Testis (tissue), 2 donors: ENCODE measurements at regions not wholly inside any gene's neighbourhood (a gene's known extent, or its start where the extent isn't known, plus 50 kb on each side); places are given as distances from the start of the nearest gene placed in this dataset.

ENCODE experiments used
- DNase-seq: peaks from one replicate; pipeline ENCODE4 v3.0.0-alpha.2; 2019
- H3K27ac ChIP-seq, 2 donors: fragments of 200-600 bp; sonication (generic); one replicate each; pipeline ENCODE4 v1.5.1; 2019
- H3K27me3 ChIP-seq: fragments of 200-600 bp; sonication (generic); one replicate; pipeline ENCODE4 v1.5.1; 2019
- H3K36me3 ChIP-seq: fragments of 200-600 bp; sonication (generic); one replicate; pipeline ENCODE4 v1.5.1; 2017; ENCODE audit warnings: low read depth; ENCODE audit errors: missing control alignments
- H3K4me1 ChIP-seq: fragments of 200-600 bp; sonication (generic); one replicate; pipeline ENCODE4 v1.5.1; 2019
- H3K4me3 ChIP-seq, 2 donors: fragments of 200-600 bp; sonication (generic); one replicate each; pipeline ENCODE4 v1.5.1; 2017 to 2019
- H3K9me3 ChIP-seq: fragments of 200-600 bp; sonication (generic); one replicate; pipeline ENCODE4 v1.5.1; 2017
- CTCF ChIP-seq, 3 experiments: fragments of 450-650 bp in 2 of 3; fragments of 200-600 bp in 1 of 3; sonication (generic) in 1 of 3; IDR thresholded peaks; one replicate each; pipeline ENCODE4 v1.5.1; 2016 to 2019; ENCODE audit warnings: antibody characterized with exemption in 3 of 3, mild to moderate bottlenecking in 2 of 3, moderate library complexity in 1 of 3
- POLR2A ChIP-seq: fragments of 450-650 bp; IDR thresholded peaks from one replicate; pipeline ENCODE4 v1.6.1; 2017; ENCODE audit warnings: antibody characterized with exemption, mild to moderate bottlenecking, moderate library complexity
- WGBS, 2 donors: methylation state at CpG; one replicate each; pipeline ENCODE4 v1.1.5; 2018; 5-methylcytosine and 5-hydroxymethylcytosine counted together
- intact Hi-C: fragments of 100-400 bp; cut with DNase I; formaldehyde crosslinking; loops from one replicate; pipeline ENCODE4 v1.15.1; 2023; ENCODE audit warnings: low total_unique reads

- intact Hi-C loops = no loop called here
- no peaks in the 10 kb centered on the region for H3K36me3 ChIP-seq
- no peak overlapping the region for H3K4me3 ChIP-seq
- TF ChIP-seq POLR2A (no peak), CTCF (IDR thresholded peaks at IDR 0.05) (no peak)
- H3K4me1 ChIP-seq = no peaks in the 10 kb centered on the region
- WGBS, 2 donors = 33 to 78% methylated on average over 1 of the region's 1 CpG
- H3K27me3 ChIP-seq = no peaks in the 10 kb centered on the region
- no peak overlapping the region for H3K27ac ChIP-seq
- H3K9me3 ChIP-seq = no peaks in the 10 kb centered on the region
- no peak for DNase-seq
Measured at GRCh38 chr9:20082831-20083230, 294.0 kb upstream of the SLC24A2 start.

GRCh38 chr9:20082406-20082805, 293.6 kb upstream of the SLC24A2 start:
- Histone ChIP-seq H3K27me3 (no peaks in the 10 kb centered on the region), H3K4me3 (no peak overlapping the region), H3K27ac (no peak overlapping the region), H3K9me3 (no peaks in the 10 kb centered on the region), H3K36me3 (no peaks in the 10 kb centered on the region), H3K4me1 (no peaks in the 10 kb centered on the region)
- intact Hi-C loops = no loop called here
- no peak for DNase-seq
- WGBS, 2 donors = 82 to 96% methylated on average over 3 of the region's 3 CpGs
- no peak for TF ChIP-seq POLR2A
- no peak for TF ChIP-seq CTCF (IDR thresholded peaks at IDR 0.05)

DNA sequence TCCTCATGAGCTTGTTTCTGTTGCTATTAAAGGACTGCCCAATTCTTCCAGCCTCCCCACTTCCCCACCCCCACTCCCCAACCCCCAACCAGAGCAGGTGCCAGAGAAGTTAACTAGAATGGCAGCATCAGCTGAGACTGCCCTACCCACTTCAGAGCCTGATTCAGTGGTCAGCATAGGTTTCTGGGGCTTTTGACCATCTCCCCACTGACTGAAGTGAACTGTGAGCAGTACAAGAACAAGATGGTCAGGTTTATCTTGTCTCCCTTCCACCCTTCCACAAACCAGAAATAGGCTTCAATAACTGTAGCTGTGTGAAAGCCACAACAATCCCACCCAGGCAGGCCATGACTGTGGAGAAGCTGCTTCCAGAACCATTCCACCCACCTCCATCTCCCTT, 289.4 kb upstream of the SLC24A2 start:
- intact Hi-C loops = no loop called here

DNA sequence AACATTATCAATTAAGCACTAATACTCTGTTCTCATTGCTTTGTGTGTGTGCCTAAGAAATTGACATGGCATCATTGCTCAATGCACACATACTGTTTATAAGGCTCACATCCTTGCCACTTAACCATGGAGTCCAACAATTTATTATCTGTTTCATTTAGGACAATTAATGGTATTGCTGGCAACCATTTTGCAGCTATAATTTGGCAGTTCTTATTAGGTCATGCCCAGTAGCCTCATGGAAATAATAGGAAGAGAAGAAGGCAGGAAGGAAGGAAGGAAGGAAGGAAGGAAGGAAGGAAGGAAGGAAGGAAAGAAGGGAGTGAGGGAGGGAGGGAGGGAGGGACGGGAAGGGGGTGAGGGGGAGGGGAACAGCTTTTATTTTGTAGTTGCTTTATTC, 285.5 kb upstream of the SLC24A2 start:
- Histone ChIP-seq H3K4me1 (no peaks in the 10 kb centered on the region), H3K4me3 (no peak overlapping the region), H3K27me3 (no peaks in the 10 kb centered on the region), H3K27ac (no peak overlapping the region), H3K9me3 (no peaks in the 10 kb centered on the region), H3K36me3 (no peaks in the 10 kb centered on the region)
- TF ChIP-seq POLR2A (no peak), CTCF (IDR thresholded peaks at IDR 0.05) (no peak)
- no peak for DNase-seq
- 35 to 50% methylated on average over 1 of the region's 1 CpG for WGBS, 2 donors
- intact Hi-C loops = no loop called here

More for the DNA sequence above, 289.4 kb upstream of the SLC24A2 start:
- no peaks in the 10 kb centered on the region for H3K9me3 ChIP-seq
- H3K27ac ChIP-seq = no peak overlapping the region
- TF ChIP-seq CTCF (IDR thresholded peaks at IDR 0.05) = no peak
- no peak for TF ChIP-seq POLR2A
- no peaks in the 10 kb centered on the region for H3K4me1 ChIP-seq
- H3K4me3 ChIP-seq = no peak overlapping the region
- no peaks in the 10 kb centered on the region for H3K36me3 ChIP-seq
- no peaks in the 10 kb centered on the region for H3K27me3 ChIP-seq
- no peak for DNase-seq

DNA sequence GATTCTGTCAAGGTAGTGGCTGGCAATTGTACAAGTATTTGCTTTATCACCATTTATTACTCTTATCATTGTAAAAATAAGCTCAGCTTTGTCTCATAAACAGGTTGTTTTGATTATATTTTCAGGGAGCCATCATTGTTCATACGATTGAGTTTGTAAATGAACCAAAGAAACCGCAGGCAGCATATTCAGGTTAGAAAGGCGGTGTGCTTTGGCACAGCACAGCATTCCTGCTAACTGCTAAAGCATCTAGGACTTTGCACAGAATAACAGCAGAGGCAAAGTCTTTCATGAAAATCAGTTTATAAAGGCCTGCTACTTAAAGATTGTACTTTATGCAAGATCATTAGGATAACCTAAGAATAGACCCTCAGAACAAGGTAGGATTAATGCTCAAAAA, 281.5 kb upstream of the SLC24A2 start:
- no peak overlapping the region for H3K4me3 ChIP-seq
- 82 to 89% methylated on average over 3 of the region's 3 CpGs for WGBS, 2 donors
- intact Hi-C loops = no loop called here
- no peak for DNase-seq
- H3K9me3 ChIP-seq = no peaks in the 10 kb centered on the region
- TF ChIP-seq CTCF (IDR thresholded peaks at IDR 0.05) (no peak), POLR2A (no peak)
- no peaks in the 10 kb centered on the region for H3K36me3 ChIP-seq
- H3K27ac ChIP-seq = no peak overlapping the region
- no peaks in the 10 kb centered on the region for H3K4me1 ChIP-seq
- H3K27me3 ChIP-seq = no peaks in the 10 kb centered on the region
